Neural progenitor cell (in vitro differentiated cells): ENCODE measurements at regions not wholly inside any gene's neighbourhood (a gene's known extent, or its start where the extent isn't known, plus 50 kb on each side); places are given as distances from the start of the nearest gene placed in this dataset.

Experiments
- EZH2 ChIP-seq: fragments of 200-600 bp; sonication (generic); IDR thresholded peaks from 2 replicates; pipeline ENCODE4 v1.6.1; 2017; ENCODE audit warnings: antibody characterized with exemption, mild to moderate bottlenecking, moderate library complexity
- EZH2phosphoT487 ChIP-seq: fragments of 200-600 bp; sonication (generic); IDR thresholded peaks from 2 replicates; pipeline ENCODE4 v1.6.1; 2017; ENCODE audit warnings: antibody characterized with exemption
- TF ChIP-seq, protein P1 (sequence below): fragments of 200-600 bp; sonication (generic); IDR thresholded peaks from 2 replicates; pipeline ENCODE4 v1.5.1; 2017; ENCODE audit warnings: antibody characterized with exemption, mild to moderate bottlenecking

DNA sequence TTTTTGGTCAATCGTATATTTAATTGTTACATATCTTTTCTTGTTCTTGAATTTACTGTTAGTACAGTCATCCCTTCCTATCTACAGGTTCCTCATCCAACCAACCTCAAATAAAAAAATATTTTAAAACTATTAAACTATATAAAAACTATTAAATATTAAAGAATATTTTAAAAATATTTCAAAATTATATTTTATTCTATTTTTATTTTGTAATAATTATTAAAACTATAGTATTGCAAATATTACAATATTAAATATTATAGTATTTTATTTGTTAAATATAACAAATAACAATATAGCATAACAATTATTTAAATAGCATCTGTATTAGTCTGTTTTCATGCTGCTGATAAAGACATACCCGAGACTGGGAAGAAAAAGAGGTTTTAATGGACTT is 357.9 kb upstream of the GOLIM4 start:
- TF ChIP-seq EZH2 (no peak), EZH2phosphoT487 (no peak)
- TF ChIP-seq, protein P1, sequence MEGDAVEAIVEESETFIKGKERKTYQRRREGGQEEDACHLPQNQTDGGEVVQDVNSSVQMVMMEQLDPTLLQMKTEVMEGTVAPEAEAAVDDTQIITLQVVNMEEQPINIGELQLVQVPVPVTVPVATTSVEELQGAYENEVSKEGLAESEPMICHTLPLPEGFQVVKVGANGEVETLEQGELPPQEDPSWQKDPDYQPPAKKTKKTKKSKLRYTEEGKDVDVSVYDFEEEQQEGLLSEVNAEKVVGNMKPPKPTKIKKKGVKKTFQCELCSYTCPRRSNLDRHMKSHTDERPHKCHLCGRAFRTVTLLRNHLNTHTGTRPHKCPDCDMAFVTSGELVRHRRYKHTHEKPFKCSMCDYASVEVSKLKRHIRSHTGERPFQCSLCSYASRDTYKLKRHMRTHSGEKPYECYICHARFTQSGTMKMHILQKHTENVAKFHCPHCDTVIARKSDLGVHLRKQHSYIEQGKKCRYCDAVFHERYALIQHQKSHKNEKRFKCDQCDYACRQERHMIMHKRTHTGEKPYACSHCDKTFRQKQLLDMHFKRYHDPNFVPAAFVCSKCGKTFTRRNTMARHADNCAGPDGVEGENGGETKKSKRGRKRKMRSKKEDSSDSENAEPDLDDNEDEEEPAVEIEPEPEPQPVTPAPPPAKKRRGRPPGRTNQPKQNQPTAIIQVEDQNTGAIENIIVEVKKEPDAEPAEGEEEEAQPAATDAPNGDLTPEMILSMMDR, result no peak
